ENCODE measurements at regions not wholly inside any gene's neighbourhood (a gene's known extent, or its start where the extent isn't known, plus 50 kb on each side); places are given as distances from the start of the nearest gene placed in this dataset.

- H3K79me2 ChIP-seq (ENCODE audit: control insufficient read depth, insufficient read depth, low read length), result no peaks in the 10 kb centered on the region
- H3K9me3 ChIP-seq (ENCODE audit: control extremely low read depth in 1 of 3, control insufficient read depth in 2 of 3, insufficient read depth in 1 of 3, low read length in 2 of 3), result peaks cover 0 to 15% (median 9%) of the 10 kb centered on the region in 3 donors
- no peak overlapping the region for H3K4me3 ChIP-seq (ENCODE audit: control extremely low read depth in 1 of 5, extremely low read depth in 1 of 5, insufficient read depth in 1 of 5, low read depth in 2 of 5, low read length in 4 of 5)
- Mint-ChIP-seq H3K4me3 (no peak overlapping the region), H3K27me3 (no peaks in the 10 kb centered on the region), H3K4me1 (no peaks in the 10 kb centered on the region), H3K27ac (no peak overlapping the region), H3K9me3 (ENCODE audit: insufficient read depth) (peaks cover 13% of the 10 kb centered on the region)
- CTCF ChIA-PET, result no interaction called here
- ATAC-seq (ENCODE audit: low read depth) (no peak), DNase-seq (no peak)
- no peak overlapping the region for H3K9ac ChIP-seq (ENCODE audit: low read length)
- no CpG with 5 or more reads among the region's 2 CpGs for WGBS (ENCODE audit: insufficient coverage)
- intact Hi-C loops (cut with micrococcal nuclease), result no loop called here
- H3K4me2 ChIP-seq (replicated peaks; ENCODE audit: low read depth, low read length, poor library complexity, severe bottlenecking), result no peak overlapping the region
- no peak overlapping the region for H3K27ac ChIP-seq (ENCODE audit: low read length in 2 of 2)
- POLR2A ChIA-PET, result no interaction called here
- no peak overlapping the region for H2AFZ ChIP-seq (ENCODE audit: insufficient read depth, low read depth, low read length, poor library complexity, severe bottlenecking)
- H3K27me3 ChIP-seq (replicated peaks in 1 of 4; ENCODE audit: control extremely low read depth in 1 of 4, control insufficient read depth in 3 of 4, insufficient read depth in 4 of 4, low read length in 3 of 4), result no peaks in the 10 kb centered on the region
- no peaks in the 10 kb centered on the region for H3K4me1 ChIP-seq (ENCODE audit: control insufficient read depth in 2 of 2, insufficient read depth in 2 of 2, low read length in 2 of 2)
- no peaks in the 10 kb centered on the region for H3K36me3 ChIP-seq (replicated peaks in 1 of 2; ENCODE audit: control extremely low read depth in 1 of 2, control insufficient read depth in 1 of 2, extremely low read depth in 1 of 2, insufficient read depth in 2 of 2, low read length in 1 of 2)
- TF ChIP-seq CTCF (IDR thresholded peaks at IDR 0.05) (no peak), EZH2 (IDR thresholded peaks at IDR 0.05; ENCODE audit: borderline replicate concordance, insufficient read depth, low read depth, low read length, poor library complexity, severe bottlenecking) (no peak)
- H4K20me1 ChIP-seq (ENCODE audit: control insufficient read depth, insufficient read depth, low read length, poor library complexity, severe bottlenecking), result no peaks in the 10 kb centered on the region
Observed at GRCh38 chr4:127293496-127293895, 339.3 kb upstream of the INTU start.

- no peak overlapping the region for H3K4me3 ChIP-seq (ENCODE audit: control extremely low read depth in 1 of 5, extremely low read depth in 1 of 5, insufficient read depth in 1 of 5, low read depth in 2 of 5, low read length in 4 of 5)
- no CpG with 5 or more reads among the region's 2 CpGs for WGBS (ENCODE audit: insufficient coverage)
- no peak for ATAC-seq (ENCODE audit: low read depth)
- Mint-ChIP-seq H3K4me1 (no peaks in the 10 kb centered on the region), H3K27ac (no peak overlapping the region), H3K9me3 (ENCODE audit: insufficient read depth) (peaks cover 10% of the 10 kb centered on the region), H3K27me3 (no peaks in the 10 kb centered on the region), H3K4me3 (no peak overlapping the region)
- H3K9ac ChIP-seq (ENCODE audit: low read length), result no peak overlapping the region
- no peak overlapping the region for H3K4me2 ChIP-seq (replicated peaks; ENCODE audit: low read depth, low read length, poor library complexity, severe bottlenecking)
- H3K27me3 ChIP-seq (replicated peaks in 1 of 4; ENCODE audit: control extremely low read depth in 1 of 4, control insufficient read depth in 3 of 4, insufficient read depth in 4 of 4, low read length in 3 of 4), result no peaks in the 10 kb centered on the region
- no peak for DNase-seq
- no peak overlapping the region for H2AFZ ChIP-seq (ENCODE audit: insufficient read depth, low read depth, low read length, poor library complexity, severe bottlenecking)
- no peaks in the 10 kb centered on the region for H4K20me1 ChIP-seq (ENCODE audit: control insufficient read depth, insufficient read depth, low read length, poor library complexity, severe bottlenecking)
- H3K4me1 ChIP-seq (ENCODE audit: control insufficient read depth in 2 of 2, insufficient read depth in 2 of 2, low read length in 2 of 2), result no peaks in the 10 kb centered on the region
- peaks cover 0 to 4% (median 2%) of the 10 kb centered on the region in 3 donors for H3K9me3 ChIP-seq (ENCODE audit: control extremely low read depth in 1 of 3, control insufficient read depth in 2 of 3, insufficient read depth in 1 of 3, low read length in 2 of 3)
- intact Hi-C loops (cut with micrococcal nuclease), result no loop called here
- H3K36me3 ChIP-seq (replicated peaks in 1 of 2; ENCODE audit: control extremely low read depth in 1 of 2, control insufficient read depth in 1 of 2, extremely low read depth in 1 of 2, insufficient read depth in 2 of 2, low read length in 1 of 2), result no peaks in the 10 kb centered on the region
- POLR2A ChIA-PET, result no interaction called here
- no peaks in the 10 kb centered on the region for H3K79me2 ChIP-seq (ENCODE audit: control insufficient read depth, insufficient read depth, low read length)
- no peak overlapping the region for H3K27ac ChIP-seq (ENCODE audit: low read length in 2 of 2)
- TF ChIP-seq CTCF (IDR thresholded peaks at IDR 0.05) (no peak), EZH2 (IDR thresholded peaks at IDR 0.05; ENCODE audit: borderline replicate concordance, insufficient read depth, low read depth, low read length, poor library complexity, severe bottlenecking) (no peak)
- CTCF ChIA-PET, result no interaction called here
Observed at GRCh38 chr4:127304356-127304755, 328.4 kb upstream of the INTU start.

Data from B cell (primary cell).